ENCODE measurements at regions not wholly inside any gene's neighbourhood (a gene's known extent, or its start where the extent isn't known, plus 50 kb on each side); places are given as distances from the start of the nearest gene placed in this dataset.

- DNase-seq, result peak; percentile 63 to 66
These were observed 117.5 kb downstream of the NAV1 start for GRCh38 chr1:201656311-201657032.

DNA sequence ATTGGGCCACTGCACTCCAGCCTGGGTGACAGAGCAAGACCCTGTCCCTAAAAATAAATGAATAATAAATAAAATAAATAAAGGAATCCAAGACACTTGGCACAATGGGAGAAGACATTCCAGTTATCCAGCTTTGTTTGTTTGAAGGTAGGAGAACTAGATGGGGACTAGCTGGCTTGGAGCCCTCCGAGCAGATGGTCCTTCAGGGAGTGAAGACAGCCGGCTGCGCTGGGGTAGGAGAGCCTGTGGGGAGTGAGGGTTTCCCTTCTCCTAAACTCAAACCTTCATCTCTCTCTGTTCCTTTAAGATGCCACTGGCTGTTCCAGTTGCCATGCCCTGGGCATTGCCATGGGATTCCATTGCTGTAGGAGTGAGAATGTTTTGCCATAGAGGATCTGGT lies 120.6 kb downstream of the NAV1 start:
- no peak for DNase-seq

DNA sequence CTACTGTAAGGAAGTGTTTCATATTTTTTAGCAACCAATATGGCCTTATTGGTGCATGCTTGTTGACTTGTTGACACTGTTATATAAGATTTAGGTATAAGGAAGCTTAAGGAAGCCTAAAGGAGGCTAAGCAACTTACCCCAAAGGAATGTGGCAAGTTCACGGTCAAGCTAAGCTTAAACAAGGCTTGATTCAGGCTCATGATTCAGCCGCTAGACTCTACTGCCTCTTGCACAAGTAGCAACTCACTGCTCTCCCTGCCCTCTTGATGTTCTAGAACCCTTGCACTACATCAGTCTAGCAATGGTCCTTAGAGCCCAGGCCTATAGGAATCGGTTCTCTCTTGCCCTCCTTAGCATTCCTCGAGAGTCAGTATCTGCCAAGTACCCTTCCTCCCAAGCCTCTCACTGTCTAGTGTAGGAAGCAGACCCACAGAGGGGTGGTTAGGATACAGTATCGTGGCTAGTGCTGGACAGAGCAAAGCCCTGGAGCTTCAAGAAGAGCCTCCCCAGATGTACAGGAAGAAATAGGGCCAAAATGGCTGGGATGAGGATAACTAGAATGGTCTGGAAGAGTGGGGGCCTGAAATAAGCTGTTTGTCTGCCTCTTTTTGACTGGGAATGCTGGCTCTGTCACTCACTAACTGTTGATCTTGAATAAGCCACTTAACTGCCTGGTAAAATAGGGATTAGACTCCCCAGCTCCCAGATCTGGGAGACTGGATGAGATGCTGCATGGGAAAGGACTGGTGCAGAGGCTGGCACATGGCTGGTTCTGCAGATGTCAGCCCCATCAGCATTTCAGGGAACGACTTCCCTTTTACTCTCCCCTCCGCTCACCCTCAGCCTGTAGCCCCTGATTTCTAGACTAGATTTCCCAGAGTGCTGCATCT lies 122.2 kb downstream of the NAV1 start:
- no peak for DNase-seq

GRCh38 chr1:201661823-201662359 lies 123.0 kb downstream of the NAV1 start:
- no peak for DNase-seq

DNA sequence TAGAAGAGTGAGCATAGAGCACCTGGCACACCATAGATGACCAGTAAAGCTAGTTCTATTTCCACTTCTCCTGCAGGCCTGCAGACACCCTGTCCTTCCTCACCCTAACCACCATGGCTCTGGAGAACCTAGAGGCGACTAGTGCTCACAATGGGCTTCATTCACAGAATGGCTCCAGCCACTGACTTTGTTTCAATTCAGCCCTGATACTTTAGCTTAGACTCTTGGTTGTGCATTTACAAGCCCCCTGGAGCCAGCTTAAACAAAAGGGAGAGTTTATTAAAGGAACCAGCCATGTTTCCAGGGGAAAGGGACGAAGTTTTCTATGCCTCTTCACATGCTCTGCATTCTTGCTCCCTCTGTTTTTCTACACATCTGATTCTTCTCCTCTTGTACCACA lies 123.7 kb downstream of the NAV1 start:
- no peak for DNase-seq

- DNase-seq, result no peak
These were observed 124.7 kb downstream of the NAV1 start for GRCh38 chr1:201663491-201664113.

DNA sequence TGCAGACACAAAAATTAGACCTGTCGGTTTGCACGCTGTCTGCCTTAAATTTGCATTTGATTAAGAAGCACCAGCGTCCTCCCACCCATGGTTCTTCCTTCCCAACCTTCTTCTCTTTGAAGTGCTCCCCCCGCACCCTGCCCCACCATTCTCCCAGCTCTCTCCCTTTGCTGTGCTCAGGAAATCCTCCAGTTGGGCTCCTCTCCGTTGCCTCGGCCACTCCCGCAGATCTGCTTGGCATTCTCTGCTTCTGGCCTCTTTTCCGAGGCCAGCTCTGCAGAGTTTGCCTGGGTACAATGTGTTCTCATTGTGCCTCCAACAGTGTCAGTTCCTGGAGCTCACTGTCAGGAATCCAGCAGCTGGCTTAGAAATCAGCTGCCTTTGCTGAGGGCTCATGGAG lies 126.1 kb downstream of the NAV1 start:
- DNase-seq, result no peak

DNA sequence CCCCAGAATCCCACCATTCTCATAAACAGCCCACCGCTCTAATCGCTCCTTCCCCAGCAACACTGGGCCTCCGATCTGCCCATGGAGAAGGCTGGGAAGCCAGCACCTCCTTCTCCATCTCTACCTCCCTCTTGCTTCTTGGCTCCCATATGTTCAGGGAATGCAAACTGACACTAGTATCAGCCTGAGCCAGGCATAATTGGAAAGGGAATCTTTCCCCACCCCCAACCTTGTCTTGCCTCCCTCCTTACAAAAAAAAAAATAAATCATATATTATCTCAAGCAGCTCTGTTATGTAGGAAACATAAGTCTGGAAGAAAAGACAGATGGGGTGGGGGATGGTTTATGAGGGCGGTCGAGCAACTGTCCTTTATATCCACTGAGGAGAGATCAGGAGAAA lies 127.2 kb downstream of the NAV1 start:
- no peak for DNase-seq

DNA sequence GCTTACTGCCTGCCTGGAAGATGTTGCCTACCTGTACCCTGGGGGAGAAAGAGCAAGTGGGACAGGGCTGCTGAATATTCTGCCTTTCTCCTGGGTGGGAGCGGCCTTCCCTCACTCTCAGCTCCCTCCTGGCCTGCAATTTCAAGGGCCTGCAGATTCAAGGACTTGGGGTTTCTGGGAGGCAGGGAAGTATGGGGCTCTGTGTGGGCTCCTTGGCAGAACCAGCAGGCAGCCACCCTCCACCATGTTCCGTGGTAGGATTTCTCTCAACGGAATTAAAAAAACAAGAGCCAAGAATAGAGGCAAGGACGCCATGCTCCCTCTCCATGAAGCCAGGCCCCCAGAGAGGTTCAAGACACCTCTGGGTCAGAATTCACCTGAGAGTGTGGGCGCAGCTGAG lies 127.7 kb downstream of the NAV1 start:
- no peak for DNase-seq

- DNase-seq, result no peak
These were observed 128.6 kb downstream of the NAV1 start for GRCh38 chr1:201667479-201667878.

DNA sequence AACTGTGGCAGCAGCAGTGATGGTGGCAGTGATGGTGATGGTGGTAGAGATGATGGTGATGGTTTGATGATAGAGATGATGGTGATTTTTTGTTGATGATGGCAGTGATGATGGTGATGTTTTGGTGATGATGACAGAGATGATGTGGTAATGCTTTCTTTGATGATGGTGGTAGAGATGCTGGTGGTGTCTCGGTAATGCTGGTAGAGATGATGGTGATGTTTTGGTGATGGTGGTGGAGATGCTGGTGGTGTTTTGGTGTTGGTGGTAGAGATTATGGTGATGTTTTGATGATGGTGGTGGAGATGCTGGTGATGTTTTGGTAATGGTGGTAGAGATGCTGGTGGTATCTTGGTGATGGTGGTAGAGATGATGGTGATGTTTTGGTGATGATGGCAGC lies 131.6 kb downstream of the NAV1 start:
- no peak for DNase-seq

GRCh38 chr1:201672685-201673084 lies 133.8 kb downstream of the NAV1 start:
- no peak for DNase-seq

GRCh38 chr1:201673093-201673492 lies 134.2 kb downstream of the NAV1 start:
- no peak for DNase-seq

DNA sequence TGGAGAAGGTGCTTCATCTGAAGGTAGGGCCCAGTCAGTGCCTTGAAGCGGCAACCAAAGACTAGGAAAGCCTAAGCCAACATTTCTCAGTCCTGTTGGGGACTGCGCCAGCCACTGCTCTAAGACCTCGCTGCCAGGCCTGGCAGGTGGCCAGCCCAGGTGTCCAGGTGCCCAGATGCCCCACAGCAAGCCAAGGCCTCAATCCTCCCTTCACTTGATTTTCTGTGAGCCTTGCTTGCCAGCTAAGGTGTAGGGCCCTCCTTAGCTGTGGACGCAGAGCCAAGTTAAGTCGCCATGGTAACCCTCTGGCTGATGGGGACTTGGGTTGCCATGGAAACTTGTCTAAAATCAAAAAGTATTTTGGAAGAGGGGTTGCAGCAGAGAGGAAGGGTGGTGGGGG lies 135.0 kb downstream of the NAV1 start:
- no peak for DNase-seq

DNA sequence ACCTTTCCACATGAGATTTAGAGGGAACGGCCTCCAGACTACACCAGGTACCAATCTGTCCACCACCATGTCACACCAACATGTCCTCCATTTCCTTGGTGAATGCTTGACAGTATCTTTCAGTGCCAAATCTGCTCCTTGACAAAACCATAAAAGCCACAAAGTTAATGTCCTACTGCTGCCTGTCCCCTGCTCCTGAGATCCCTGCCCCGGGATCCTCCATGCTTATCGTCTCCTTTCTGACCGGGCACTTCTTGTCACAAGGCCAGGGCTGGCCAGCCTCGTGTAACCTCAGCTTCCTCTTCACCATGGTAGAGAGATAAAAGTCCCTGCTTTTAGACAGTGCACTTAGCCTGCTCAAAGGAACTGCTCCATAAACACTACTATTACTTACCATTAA lies 136.2 kb downstream of the NAV1 start:
- DNase-seq, result no peak

DNA sequence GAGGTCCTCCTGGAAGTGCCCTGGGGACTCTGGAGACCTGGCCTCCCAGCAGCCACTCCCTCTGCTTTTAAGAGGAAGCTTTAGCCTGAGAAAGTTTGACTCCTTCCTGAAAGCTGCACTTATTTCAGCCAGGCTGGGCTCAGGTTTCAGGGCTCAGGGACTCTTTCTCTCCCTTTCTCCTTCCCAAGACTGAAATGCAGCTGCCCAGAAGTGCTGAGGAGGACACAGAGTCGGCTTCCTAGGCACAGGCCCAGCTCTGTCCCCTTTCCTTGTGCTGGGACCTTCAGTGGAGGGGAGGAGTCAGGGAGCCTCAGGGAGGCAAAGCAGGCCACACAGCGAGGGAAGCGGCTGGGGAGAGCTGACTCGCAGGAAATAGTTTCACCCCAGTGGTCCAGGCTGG lies 137.3 kb downstream of the NAV1 start:
- peak; percentile 43 to 53 for DNase-seq

DNA sequence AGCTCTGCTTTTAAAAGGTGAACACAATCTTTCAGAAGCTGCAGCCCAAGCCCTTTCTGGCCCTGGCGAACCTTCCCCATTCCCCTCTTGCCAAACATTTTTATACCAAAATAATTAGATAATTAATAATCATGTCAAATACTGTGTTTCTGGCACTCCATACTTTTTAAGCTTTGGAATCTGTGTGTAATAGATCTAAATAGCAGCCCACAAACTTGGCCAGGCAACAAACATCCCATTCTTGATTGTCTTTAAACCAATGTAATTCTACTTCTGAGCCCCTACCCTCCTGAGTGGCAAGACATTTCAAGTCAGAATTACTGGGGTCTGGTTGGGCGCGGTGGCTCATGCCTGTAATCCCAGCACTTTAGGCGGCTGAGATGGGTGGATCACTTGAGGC lies 137.7 kb downstream of the NAV1 start:
- peak in 1 of 2 donors; percentile 19 for DNase-seq

DNA sequence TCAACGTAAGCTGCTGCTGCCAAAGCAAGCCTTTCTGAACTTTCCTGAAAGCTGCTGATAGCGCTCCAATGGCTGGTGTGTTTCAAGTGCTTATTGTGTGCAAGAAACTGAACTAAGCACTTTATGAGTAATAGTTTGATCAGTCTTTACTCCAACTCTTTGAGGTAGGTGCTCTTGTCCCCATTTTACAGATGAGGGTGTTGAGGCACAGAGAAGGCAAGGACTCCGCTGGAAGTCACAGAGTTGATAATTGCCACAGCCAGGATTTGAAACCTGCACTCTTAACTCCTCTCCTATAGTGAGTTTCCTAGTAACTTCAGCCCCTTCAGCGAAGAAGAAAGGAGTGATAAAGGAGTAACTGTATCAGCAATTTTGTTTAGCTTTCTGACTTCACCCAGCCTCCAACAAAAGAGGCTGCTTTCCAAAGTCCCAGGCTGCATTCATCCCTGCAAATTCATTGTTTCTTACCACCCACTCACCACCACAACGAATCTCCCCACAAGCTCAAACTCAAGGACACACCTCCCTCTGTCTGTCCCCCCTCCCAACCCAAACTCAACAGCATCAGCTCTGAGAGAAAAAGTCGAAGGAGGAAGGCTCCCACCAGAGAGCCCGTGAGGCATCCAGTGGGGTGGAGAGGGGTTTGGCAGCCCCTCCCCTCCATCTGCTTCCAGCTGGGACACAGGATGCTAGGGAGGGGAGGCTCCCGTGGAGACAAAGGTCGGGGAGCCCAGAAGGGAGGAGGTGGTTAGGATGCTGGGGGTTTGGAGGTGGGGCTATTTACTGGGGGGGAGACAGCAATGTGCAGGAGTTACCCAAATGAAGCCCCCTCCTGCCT lies 139.6 kb downstream of the NAV1 start:
- DNase-seq, result no peak

DNA sequence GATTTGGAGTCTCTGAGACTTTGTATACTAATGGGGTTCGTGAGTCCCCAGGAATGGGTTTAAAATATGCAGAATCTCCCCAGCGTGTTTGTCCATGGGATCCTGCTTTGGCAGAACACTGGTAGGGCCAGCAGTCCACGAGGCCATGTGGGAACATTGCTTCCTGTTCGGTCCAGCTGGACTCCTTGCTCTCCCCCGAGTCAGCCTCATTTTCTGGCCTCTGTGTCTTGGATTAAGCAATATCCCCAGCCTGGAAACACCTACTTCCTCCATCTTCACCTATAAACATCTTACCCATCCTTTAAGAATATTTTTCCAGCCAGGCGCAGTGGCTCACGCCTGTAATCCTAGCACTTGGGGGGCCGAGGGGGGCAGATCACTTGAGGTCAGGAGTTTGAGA lies 142.4 kb downstream of the NAV1 start:
- no peak for DNase-seq

GRCh38 chr1:201682964-201683363 lies 144.0 kb downstream of the NAV1 start:
- no peak for DNase-seq

DNA sequence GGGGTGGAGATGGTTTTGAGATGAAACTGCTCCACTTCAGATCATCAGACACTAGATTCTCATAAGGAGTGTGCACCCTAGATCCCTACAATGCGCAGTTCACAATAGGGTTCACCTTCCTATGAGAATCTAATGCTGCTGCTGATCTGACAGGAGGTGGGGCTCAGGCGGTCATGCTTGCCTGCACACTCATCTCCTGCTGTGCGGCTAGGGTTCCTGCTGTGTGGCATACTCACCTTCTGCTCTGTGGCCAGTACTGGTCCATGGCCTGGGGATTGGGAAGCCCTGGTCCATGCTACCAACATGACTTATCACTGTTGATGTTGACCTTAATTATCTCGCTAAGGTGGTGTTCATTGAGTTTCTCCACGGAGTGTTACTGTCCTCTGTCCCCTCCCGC lies 144.5 kb downstream of the NAV1 start:
- DNase-seq, result no peak

DNA sequence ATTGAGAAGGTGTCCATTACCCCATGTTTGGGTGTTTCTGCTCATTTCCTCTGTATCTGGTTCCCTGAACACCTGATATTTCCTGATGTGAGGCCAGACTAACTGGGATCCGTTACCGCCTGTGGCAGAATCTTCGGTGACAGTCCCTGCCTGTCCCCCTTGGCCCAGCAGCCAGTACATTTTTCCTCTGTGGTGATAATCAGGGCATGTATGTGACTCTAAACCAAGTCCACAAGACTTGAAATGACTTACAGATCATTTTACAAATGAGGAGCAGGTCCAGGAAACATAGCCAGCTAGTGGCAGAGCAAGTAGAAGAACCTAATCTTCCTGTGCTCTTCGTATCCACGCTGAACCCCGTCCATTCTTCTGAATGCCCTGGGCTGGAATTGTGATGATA lies 143.5 kb upstream of the IPO9 start:
- no peak for DNase-seq
